HG03103 (cell line): ENCODE measurements at regions not wholly inside any gene's neighbourhood (a gene's known extent, or its start where the extent isn't known, plus 50 kb on each side); places are given as distances from the start of the nearest gene placed in this dataset.

Experiments
- ATAC-seq: cut with Tn5 transposase; IDR thresholded peaks from one replicate; pipeline ENCODE4 v1.9.1; 2021; ENCODE audit warnings: low read depth; ENCODE audit not compliant: unreplicated experiment

DNA sequence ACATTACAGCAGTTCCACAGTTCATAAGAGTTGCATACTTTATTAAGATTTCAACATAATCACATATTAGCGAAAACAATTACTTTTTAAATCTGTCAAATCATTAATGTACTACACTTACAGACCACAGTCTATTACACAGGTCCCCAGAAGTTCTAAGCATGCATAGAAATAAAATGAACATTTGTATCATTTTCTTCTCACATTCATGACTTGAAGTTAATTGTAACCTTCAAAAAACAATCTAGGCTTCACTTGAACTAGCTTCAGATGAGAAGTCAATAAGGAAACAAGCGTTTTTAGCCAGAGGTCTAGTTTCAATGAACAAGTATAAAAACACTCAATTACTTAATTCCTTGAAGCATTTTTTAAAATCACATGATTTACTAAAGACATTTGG is 238.3 kb downstream of the HACE1 start:
- no peak for ATAC-seq

GRCh38 chr6:104617591-104617990 is 242.1 kb downstream of the HACE1 start:
- ATAC-seq = no peak

DNA sequence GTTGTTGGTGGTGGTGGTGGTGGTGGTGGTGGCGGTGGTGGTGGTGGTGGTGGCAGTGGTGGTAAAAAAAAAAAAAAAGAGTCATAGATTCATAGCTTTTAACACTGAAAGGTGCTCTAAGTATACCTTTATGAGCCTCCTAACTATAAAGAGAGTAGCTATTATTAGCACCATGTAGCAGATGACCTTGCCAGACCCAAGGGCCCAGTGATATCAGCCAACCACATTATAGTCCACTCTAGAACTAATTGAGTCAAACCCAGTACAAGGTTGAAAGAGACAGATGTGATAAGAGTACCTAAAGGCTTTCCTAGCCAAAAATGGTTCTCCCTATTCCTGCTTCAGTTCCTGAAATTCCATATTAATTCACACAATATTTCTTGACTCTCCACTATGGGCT is 245.3 kb downstream of the HACE1 start:
- no peak for ATAC-seq

DNA sequence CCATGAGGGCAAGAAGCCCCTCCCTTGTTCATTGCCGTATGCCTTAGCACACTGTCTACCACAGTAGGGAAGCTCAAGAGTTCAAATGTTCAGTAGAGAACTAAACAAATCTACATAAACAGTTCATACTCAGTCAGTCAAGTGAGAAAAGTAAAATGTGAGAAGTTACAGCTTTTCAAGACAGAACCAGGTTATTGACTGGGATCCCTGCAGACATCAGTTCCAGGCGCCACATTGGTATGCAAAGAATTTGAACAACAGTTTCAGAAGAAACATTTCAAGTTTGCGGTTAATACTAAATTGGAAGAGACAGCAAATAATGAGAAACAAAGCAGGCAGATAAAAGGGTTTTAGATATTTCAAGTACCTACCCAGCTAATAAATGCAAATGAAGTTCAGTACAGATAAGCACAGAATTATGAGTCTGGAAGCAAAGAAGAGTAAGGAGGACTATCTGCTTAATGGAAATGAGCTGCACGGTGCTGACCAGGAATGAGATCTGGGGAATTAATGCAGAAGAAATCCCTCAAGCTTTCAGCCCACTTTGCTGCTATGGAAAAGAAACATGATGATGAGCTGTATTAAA is 246.2 kb downstream of the HACE1 start:
- ATAC-seq = no peak

- no peak for ATAC-seq
Measured at GRCh38 chr6:104612541-104612940, 247.2 kb downstream of the HACE1 start.

GRCh38 chr6:104608101-104608500 is 251.6 kb downstream of the HACE1 start:
- ATAC-seq = no peak

DNA sequence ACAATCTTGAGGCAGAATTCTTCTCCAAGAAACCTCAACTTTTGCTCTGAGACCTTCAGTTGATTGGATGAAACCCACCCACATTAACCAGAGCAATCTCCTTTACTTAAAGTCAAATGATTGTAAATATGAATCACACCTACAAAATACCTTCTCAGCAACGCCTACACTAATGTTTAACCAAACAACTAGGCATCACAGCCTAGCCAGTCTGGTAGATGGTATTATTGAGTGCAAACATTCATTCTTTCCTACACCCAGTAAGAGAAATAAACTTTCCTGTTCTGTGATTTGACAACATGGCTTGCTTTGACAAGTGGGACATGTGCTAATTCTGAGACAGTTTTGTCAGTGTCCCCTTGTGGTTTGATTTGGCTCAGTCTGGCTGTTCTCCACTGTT is 252.2 kb downstream of the HACE1 start:
- ATAC-seq = no peak

GRCh38 chr6:104606361-104606760 is 253.4 kb downstream of the HACE1 start:
- no peak for ATAC-seq

- no peak for ATAC-seq
Measured at GRCh38 chr6:104604685-104605084, 255.0 kb downstream of the HACE1 start.

DNA sequence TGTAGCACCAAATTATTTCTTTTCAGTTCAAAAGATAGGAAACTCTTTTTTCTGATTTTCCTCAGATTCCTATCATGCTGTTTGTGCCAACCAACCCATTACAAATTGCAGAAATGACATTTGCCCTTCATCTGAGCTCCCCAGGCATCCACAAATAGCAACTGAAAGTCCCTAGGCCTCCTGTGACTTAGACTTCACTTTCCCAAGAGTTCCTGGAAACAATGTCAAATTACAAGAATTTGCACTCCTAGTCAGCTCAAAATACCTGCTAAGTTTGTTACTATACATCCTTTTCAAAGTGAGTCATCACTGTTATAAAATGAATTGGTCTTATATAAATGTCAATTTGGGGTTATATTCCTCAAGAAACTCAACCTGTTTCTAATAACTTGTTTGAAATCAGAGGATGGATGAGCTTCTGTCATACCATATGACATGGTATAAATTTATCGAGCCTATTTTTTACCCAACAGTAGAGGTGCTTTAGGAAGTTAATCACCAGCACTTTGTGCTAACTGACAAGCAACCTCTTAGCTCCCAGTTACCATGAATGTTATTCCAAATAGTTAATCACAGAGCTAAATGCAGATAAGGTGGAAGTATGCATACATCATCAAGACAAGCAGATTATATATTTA is 256.5 kb downstream of the HACE1 start:
- ATAC-seq = no peak

DNA sequence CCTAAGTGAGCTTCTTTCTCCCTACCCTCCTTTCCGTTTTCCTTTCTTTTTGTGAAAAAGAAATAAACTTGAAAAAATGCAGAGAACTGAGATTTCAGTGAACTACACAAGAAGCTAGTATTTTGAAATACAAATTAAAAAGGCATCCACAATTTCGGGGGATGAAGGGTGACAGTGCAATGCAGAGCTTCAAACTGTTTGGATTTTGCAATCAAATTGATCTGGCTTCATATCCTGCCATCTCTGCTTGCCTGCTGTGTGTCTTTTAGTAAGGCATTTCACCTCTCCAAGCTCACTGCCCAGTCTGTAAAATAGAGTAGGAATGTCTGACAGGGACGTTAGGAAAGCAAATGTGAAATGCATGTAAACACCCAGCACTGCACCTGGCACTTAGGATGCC is 258.0 kb downstream of the HACE1 start:
- no peak for ATAC-seq

- ATAC-seq = no peak
Measured at GRCh38 chr6:104601131-104601651, 258.5 kb downstream of the HACE1 start.

DNA sequence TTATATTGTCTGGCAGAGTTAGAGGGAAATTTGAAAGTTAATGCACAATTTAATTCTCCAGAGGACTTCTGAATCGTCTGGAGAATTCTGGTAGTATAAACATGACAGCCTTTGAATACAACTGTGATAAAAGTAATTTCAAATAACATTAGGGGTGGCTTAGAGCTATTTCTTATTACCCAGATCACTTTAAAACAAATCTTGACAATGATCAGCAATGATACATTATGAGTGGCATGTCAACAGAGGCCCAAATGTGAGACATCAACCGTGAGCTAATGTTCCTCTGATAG is 259.1 kb downstream of the HACE1 start:
- ATAC-seq = no peak

- ATAC-seq = no peak
Measured at GRCh38 chr6:104599821-104600638, 259.7 kb downstream of the HACE1 start.

DNA sequence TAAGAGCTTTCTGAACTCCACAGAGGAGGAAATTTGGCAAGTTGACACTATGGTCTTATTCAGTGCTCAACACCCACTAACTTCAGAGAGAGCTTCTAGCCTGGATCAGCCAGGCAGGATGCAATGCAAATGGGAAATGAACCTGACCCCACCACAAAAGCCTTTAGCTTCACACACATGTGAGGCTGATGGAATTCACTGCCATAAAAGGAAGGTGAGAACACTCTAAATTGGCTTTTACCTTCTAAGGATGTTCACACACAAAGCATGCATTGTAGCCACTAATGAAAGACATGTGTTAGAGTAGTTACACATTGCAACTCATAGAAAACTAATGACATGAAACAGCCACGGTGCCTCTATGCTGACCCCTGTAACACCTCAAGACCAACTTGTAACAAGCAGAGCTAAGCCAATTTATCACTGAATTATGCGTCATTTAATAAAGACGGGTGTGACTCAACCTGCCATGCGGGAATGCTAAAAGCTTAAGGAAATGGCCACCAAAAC is 262.1 kb downstream of the HACE1 start:
- ATAC-seq = no peak

GRCh38 chr6:104596091-104596490 is 263.6 kb downstream of the HACE1 start:
- no peak for ATAC-seq

DNA sequence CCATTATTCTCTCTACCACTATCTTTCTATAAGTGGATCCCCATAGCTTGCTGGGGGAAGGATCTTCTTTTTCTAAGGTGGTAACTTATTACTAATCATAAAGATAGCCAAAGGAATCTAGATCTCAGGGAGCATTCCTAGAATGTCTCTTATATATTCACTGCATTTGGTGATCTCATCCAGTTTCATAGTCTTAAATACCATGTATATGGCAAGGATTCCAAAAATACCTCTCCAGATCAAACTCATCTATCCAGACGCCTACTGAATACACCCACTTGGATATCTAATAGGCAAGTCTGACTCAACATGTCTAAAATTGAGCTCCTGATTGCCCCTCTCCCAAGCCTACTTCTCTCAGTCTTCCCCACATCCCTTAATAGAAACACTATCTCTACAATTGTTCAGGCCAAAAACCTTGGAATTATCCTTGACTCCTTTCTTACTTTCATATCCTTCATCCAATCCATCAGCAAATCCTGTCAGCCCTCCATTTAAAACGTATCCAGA is 264.4 kb downstream of the HACE1 start:
- ATAC-seq = no peak

DNA sequence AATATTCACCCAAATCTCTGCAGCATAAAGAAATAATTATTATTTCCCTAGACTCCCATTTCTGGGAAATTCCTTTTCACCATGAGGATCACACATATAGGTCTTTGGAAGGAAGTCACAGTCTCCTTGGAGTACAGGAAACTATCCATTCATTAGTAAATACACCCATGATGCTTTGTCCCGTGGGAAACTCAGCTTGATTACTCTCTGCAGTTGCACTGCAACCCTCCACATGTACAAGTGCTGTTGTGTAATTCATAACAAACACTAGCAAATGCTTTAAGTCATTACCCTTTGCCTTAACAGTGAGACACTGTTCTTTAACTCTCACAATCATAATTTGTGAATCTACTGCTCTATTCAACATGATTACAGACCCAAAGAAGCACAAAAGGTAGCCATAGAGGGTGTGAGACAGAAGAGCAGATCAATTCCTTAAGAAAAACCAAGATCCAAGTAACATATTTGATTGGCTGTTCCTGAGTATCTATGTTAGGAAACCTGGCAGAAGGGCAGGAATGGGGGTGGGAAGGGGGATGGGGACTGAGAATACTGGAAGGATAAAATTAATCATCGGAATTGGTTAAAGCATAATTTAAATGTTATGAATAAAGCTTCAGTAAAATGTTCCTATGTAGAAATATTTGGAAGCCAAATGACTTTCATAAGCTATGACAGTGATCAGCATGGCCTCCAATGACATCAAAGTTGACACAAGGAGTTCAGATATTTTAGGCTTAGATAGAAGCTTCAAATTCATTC is 268.0 kb downstream of the HACE1 start:
- ATAC-seq = no peak

DNA sequence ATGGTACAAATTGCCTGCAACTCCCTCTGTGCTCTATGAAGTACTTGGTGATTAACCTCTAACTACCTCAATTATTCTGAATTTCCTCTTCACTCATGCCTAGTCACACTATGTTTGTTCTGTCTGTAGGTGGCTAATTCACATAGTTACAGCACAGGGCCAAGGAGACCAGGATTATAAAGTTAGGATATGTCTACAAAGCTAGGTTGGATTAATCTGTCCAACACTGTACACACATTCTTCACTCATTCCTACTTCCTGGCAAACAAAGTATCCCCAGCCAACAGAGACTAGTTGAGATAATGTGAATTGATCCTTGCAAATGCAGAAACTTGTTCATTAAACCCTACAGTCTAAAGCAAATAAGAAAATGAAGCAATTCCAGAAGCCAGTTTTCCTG is 269.8 kb downstream of the HACE1 start:
- no peak for ATAC-seq

DNA sequence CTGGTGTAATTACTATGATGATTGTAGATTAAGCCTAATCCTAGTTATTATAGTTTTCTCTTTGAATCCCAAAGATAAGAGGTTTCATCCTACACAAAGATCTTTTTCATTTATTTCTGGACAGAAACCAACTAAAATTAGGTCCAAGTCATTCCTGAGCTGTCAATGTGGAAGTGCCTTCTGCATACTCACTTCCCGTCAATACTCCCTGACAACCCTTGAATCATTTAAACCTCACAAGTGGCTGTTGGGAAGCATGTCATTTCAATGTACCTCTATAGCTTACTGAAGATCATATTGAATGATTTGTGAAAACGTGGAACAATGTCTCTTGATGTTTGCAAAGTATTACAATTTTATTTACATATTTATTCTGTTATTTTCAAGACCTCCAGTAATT is 274.1 kb downstream of the HACE1 start:
- no peak for ATAC-seq

GRCh38 chr6:104580452-104580851 is 279.3 kb downstream of the HACE1 start:
- no peak for ATAC-seq
